T-helper 1 cell treated with Interleukin-12 subunit alpha and Interleukin-12 subunit beta and Interleukin-4 antibody, amounts not matched to agents 30 μg/mL and 1 μg/mL, for 36 hours (primary cell): ENCODE measurements at regions not wholly inside any gene's neighbourhood (a gene's known extent, or its start where the extent isn't known, plus 50 kb on each side); places are given as distances from the start of the nearest gene placed in this dataset.
"Not testable (repeated sequence)": the region's sequence is repeated elsewhere in the genome, so short reads cannot be mapped to it uniquely, and the experiment has no call there.

Experiments used
- H3K27ac Mint-ChIP-seq: one replicate; pipeline ENCODE4 v1.8.0; 2021; ENCODE audit warnings: mild to moderate bottlenecking, mixed read lengths
- H3K27me3 Mint-ChIP-seq: one replicate; pipeline ENCODE4 v1.8.0; 2021; ENCODE audit warnings: low read depth, mixed read lengths
- H3K36me3 Mint-ChIP-seq: one replicate; pipeline ENCODE4 v1.8.0; 2021; ENCODE audit warnings: low read depth, mixed read lengths
- H3K4me1 Mint-ChIP-seq: one replicate; pipeline ENCODE4 v1.8.0; 2021; ENCODE audit warnings: low read depth, mixed read lengths
- H3K4me3 Mint-ChIP-seq: one replicate; pipeline ENCODE4 v1.8.0; 2021; ENCODE audit warnings: mild to moderate bottlenecking, moderate library complexity, mixed read lengths
- H3K9me3 Mint-ChIP-seq: one replicate; pipeline ENCODE4 v1.8.0; 2021; ENCODE audit warnings: mixed read lengths

- not testable (repeated sequence) for H3K9me3 Mint-ChIP-seq, H3K36me3 Mint-ChIP-seq, H3K27ac Mint-ChIP-seq, H3K4me3 Mint-ChIP-seq, H3K27me3 Mint-ChIP-seq, H3K4me1 Mint-ChIP-seq
These were observed 118.5 kb downstream of the NPIPB11 start for GRCh38 chr16:29287871-29288535.

- H3K36me3 Mint-ChIP-seq, H3K27ac Mint-ChIP-seq, H3K4me3 Mint-ChIP-seq, H3K9me3 Mint-ChIP-seq, H3K4me1 Mint-ChIP-seq: not testable (repeated sequence)
- peaks cover 11% of the 10 kb centered on the region for H3K27me3 Mint-ChIP-seq
These were observed 119.3 kb downstream of the NPIPB11 start for GRCh38 chr16:29287246-29287645.

- H3K4me1 Mint-ChIP-seq, H3K27ac Mint-ChIP-seq, H3K4me3 Mint-ChIP-seq, H3K9me3 Mint-ChIP-seq, H3K36me3 Mint-ChIP-seq: not testable (repeated sequence)
- H3K27me3 Mint-ChIP-seq, result peaks cover 13% of the 10 kb centered on the region
These were observed 119.7 kb downstream of the NPIPB11 start for GRCh38 chr16:29286796-29287195.

- H3K4me3 Mint-ChIP-seq, H3K36me3 Mint-ChIP-seq, H3K27ac Mint-ChIP-seq, H3K9me3 Mint-ChIP-seq, H3K4me1 Mint-ChIP-seq: not testable (repeated sequence)
- peaks cover 13% of the 10 kb centered on the region for H3K27me3 Mint-ChIP-seq
These were observed 120.3 kb downstream of the NPIPB11 start for GRCh38 chr16:29286161-29286560.

- H3K4me3 Mint-ChIP-seq, H3K27ac Mint-ChIP-seq, H3K4me1 Mint-ChIP-seq, H3K36me3 Mint-ChIP-seq, H3K9me3 Mint-ChIP-seq: not testable (repeated sequence)
- peaks cover 13% of the 10 kb centered on the region for H3K27me3 Mint-ChIP-seq
These were observed 121.2 kb downstream of the NPIPB11 start for GRCh38 chr16:29285151-29285885.

GRCh38 chr16:29284723-29285122 lies 121.8 kb downstream of the NPIPB11 start:
- not testable (repeated sequence) for H3K9me3 Mint-ChIP-seq, H3K4me1 Mint-ChIP-seq, H3K36me3 Mint-ChIP-seq, H3K4me3 Mint-ChIP-seq, H3K27ac Mint-ChIP-seq
- peaks cover 13% of the 10 kb centered on the region for H3K27me3 Mint-ChIP-seq

- H3K9me3 Mint-ChIP-seq, H3K4me1 Mint-ChIP-seq, H3K36me3 Mint-ChIP-seq, H3K27ac Mint-ChIP-seq, H3K4me3 Mint-ChIP-seq: not testable (repeated sequence)
- H3K27me3 Mint-ChIP-seq, result peaks cover 13% of the 10 kb centered on the region
These were observed 122.4 kb downstream of the NPIPB11 start for GRCh38 chr16:29284159-29284558.

- H3K4me3 Mint-ChIP-seq, H3K27ac Mint-ChIP-seq, H3K9me3 Mint-ChIP-seq, H3K36me3 Mint-ChIP-seq, H3K4me1 Mint-ChIP-seq: not testable (repeated sequence)
- H3K27me3 Mint-ChIP-seq, result peaks cover 16% of the 10 kb centered on the region
These were observed 128.2 kb downstream of the NPIPB11 start for GRCh38 chr16:29278097-29278871.

GRCh38 chr16:29276446-29276845 lies 130.1 kb downstream of the NPIPB11 start:
- not testable (repeated sequence) for H3K4me1 Mint-ChIP-seq, H3K36me3 Mint-ChIP-seq, H3K27ac Mint-ChIP-seq, H3K4me3 Mint-ChIP-seq, H3K27me3 Mint-ChIP-seq, H3K9me3 Mint-ChIP-seq

- H3K27me3 Mint-ChIP-seq, H3K4me3 Mint-ChIP-seq, H3K36me3 Mint-ChIP-seq, H3K27ac Mint-ChIP-seq, H3K4me1 Mint-ChIP-seq: not testable (repeated sequence)
- peaks cover 10% of the 10 kb centered on the region for H3K9me3 Mint-ChIP-seq
These were observed 132.2 kb downstream of the NPIPB11 start for GRCh38 chr16:29274055-29275035.

GRCh38 chr16:29273298-29274054 lies 133.0 kb downstream of the NPIPB11 start:
- not testable (repeated sequence) for H3K4me3 Mint-ChIP-seq, H3K4me1 Mint-ChIP-seq, H3K27ac Mint-ChIP-seq, H3K36me3 Mint-ChIP-seq, H3K27me3 Mint-ChIP-seq
- peaks cover 10% of the 10 kb centered on the region for H3K9me3 Mint-ChIP-seq

GRCh38 chr16:29271721-29272675 lies 134.5 kb downstream of the NPIPB11 start:
- not testable (repeated sequence) for H3K36me3 Mint-ChIP-seq, H3K27ac Mint-ChIP-seq, H3K4me1 Mint-ChIP-seq, H3K4me3 Mint-ChIP-seq, H3K27me3 Mint-ChIP-seq
- peaks cover 10% of the 10 kb centered on the region for H3K9me3 Mint-ChIP-seq

GRCh38 chr16:29270923-29271322 lies 135.6 kb downstream of the NPIPB11 start:
- not testable (repeated sequence) for H3K36me3 Mint-ChIP-seq, H3K27ac Mint-ChIP-seq, H3K27me3 Mint-ChIP-seq, H3K4me3 Mint-ChIP-seq, H3K4me1 Mint-ChIP-seq
- H3K9me3 Mint-ChIP-seq, result peaks cover 10% of the 10 kb centered on the region
